Muscle layer of colon (tissue), 2 donors: ENCODE measurements at regions not wholly inside any gene's neighbourhood (a gene's known extent, or its start where the extent isn't known, plus 50 kb on each side); places are given as distances from the start of the nearest gene placed in this dataset.

Experiments
- H3K27ac ChIP-seq: one replicate; pipeline ENCODE4 v1.7.0; 2013; ENCODE audit warnings: low read depth, mild to moderate bottlenecking, low read length, moderate library complexity
- H3K27me3 ChIP-seq, 2 donors: one replicate each; pipeline ENCODE4 v1.7.0; 2013; ENCODE audit warnings: low read length in 2 of 2, mild to moderate bottlenecking in 2 of 2; ENCODE audit not compliant: insufficient read depth in 2 of 2, control insufficient read depth in 1 of 2
- H3K36me3 ChIP-seq: one replicate; pipeline ENCODE4 v1.7.0; 2013; ENCODE audit warnings: mild to moderate bottlenecking, low read length; ENCODE audit not compliant: insufficient read depth
- H3K4me1 ChIP-seq: one replicate; pipeline ENCODE4 v1.7.0; 2013; ENCODE audit warnings: mild to moderate bottlenecking, low read length; ENCODE audit not compliant: insufficient read depth
- H3K4me3 ChIP-seq, 2 donors: one replicate each; pipeline ENCODE4 v1.7.0; 2013; ENCODE audit warnings: low read length in 2 of 2, low read depth in 1 of 2, mild to moderate bottlenecking in 1 of 2, moderate library complexity in 1 of 2
- H3K9ac ChIP-seq: one replicate; pipeline ENCODE4 v1.7.0; 2013; ENCODE audit warnings: low read length
- H3K9me3 ChIP-seq: one replicate; pipeline ENCODE4 v1.7.0; 2013; ENCODE audit warnings: mild to moderate bottlenecking, low read length
- donor health status: abdominal sarcoma.
- donor health status: Adenocarcinoma of cecum.

GRCh38 chr21:27224169-27224568 is 257.3 kb upstream of the ADAMTS5 start:
- H3K9ac ChIP-seq = no peak overlapping the region

GRCh38 chr21:27221077-27221476 is 254.2 kb upstream of the ADAMTS5 start:
- no peak overlapping the region for H3K4me3 ChIP-seq
- H3K27ac ChIP-seq = no peak overlapping the region
- H3K36me3 ChIP-seq = no peaks in the 10 kb centered on the region
- H3K9me3 ChIP-seq = no peaks in the 10 kb centered on the region
- no peaks in the 10 kb centered on the region for H3K4me1 ChIP-seq
- no peaks in the 10 kb centered on the region for H3K27me3 ChIP-seq
- H3K9ac ChIP-seq = no peak overlapping the region

More at GRCh38 chr21:27224169-27224568, 257.3 kb upstream of the ADAMTS5 start:
- Histone ChIP-seq H3K36me3 (no peaks in the 10 kb centered on the region), H3K4me3 (no peak overlapping the region), H3K27ac (no peak overlapping the region), H3K4me1 (no peaks in the 10 kb centered on the region), H3K27me3 (no peaks in the 10 kb centered on the region), H3K9me3 (no peaks in the 10 kb centered on the region)

GRCh38 chr21:27220416-27220815 is 253.5 kb upstream of the ADAMTS5 start:
- Histone ChIP-seq H3K9ac (no peak overlapping the region), H3K27me3 (no peaks in the 10 kb centered on the region), H3K36me3 (no peaks in the 10 kb centered on the region), H3K4me3 (no peak overlapping the region), H3K9me3 (no peaks in the 10 kb centered on the region), H3K27ac (no peak overlapping the region), H3K4me1 (no peaks in the 10 kb centered on the region)

GRCh38 chr21:27219068-27219467 is 252.2 kb upstream of the ADAMTS5 start:
- H3K36me3 ChIP-seq = no peaks in the 10 kb centered on the region
- no peaks in the 10 kb centered on the region for H3K9me3 ChIP-seq
- H3K27me3 ChIP-seq = no peaks in the 10 kb centered on the region
- no peaks in the 10 kb centered on the region for H3K4me1 ChIP-seq
- H3K4me3 ChIP-seq = no peak overlapping the region
- H3K9ac ChIP-seq = no peak overlapping the region
- no peak overlapping the region for H3K27ac ChIP-seq

GRCh38 chr21:27213303-27213702 is 246.4 kb upstream of the ADAMTS5 start:
- no peak overlapping the region for H3K4me3 ChIP-seq
- H3K36me3 ChIP-seq = no peaks in the 10 kb centered on the region
- no peak overlapping the region for H3K27ac ChIP-seq
- H3K9ac ChIP-seq = no peak overlapping the region
- no peaks in the 10 kb centered on the region for H3K4me1 ChIP-seq
- H3K27me3 ChIP-seq = no peaks in the 10 kb centered on the region
- H3K9me3 ChIP-seq = no peaks in the 10 kb centered on the region

- Histone ChIP-seq H3K36me3 (no peaks in the 10 kb centered on the region), H3K4me3 (no peak overlapping the region), H3K9ac (no peak overlapping the region), H3K27ac (no peak overlapping the region), H3K9me3 (no peaks in the 10 kb centered on the region), H3K4me1 (no peaks in the 10 kb centered on the region), H3K27me3 (no peaks in the 10 kb centered on the region)
Measured at GRCh38 chr21:27212441-27212840, 245.6 kb upstream of the ADAMTS5 start.

- Histone ChIP-seq H3K4me3 (no peak overlapping the region), H3K27me3 (no peaks in the 10 kb centered on the region), H3K27ac (no peak overlapping the region), H3K9ac (no peak overlapping the region), H3K4me1 (no peaks in the 10 kb centered on the region), H3K36me3 (no peaks in the 10 kb centered on the region), H3K9me3 (no peaks in the 10 kb centered on the region)
Measured at GRCh38 chr21:27209546-27209945, 242.7 kb upstream of the ADAMTS5 start.

- H3K36me3 ChIP-seq = no peaks in the 10 kb centered on the region
- H3K9me3 ChIP-seq = no peaks in the 10 kb centered on the region
- H3K9ac ChIP-seq = no peak overlapping the region
- H3K27me3 ChIP-seq = no peaks in the 10 kb centered on the region
- no peak overlapping the region for H3K4me3 ChIP-seq
- no peak overlapping the region for H3K27ac ChIP-seq
- no peaks in the 10 kb centered on the region for H3K4me1 ChIP-seq
Measured at GRCh38 chr21:27206368-27206982, 239.6 kb upstream of the ADAMTS5 start.

- H3K9ac ChIP-seq = no peak overlapping the region
- H3K36me3 ChIP-seq = no peaks in the 10 kb centered on the region
- H3K27me3 ChIP-seq = no peaks in the 10 kb centered on the region
- no peak overlapping the region for H3K27ac ChIP-seq
- no peak overlapping the region for H3K4me3 ChIP-seq
- no peaks in the 10 kb centered on the region for H3K9me3 ChIP-seq
- no peaks in the 10 kb centered on the region for H3K4me1 ChIP-seq
Measured at GRCh38 chr21:27202301-27202700, 235.4 kb upstream of the ADAMTS5 start.

- Histone ChIP-seq H3K27me3 (no peaks in the 10 kb centered on the region), H3K4me3 (no peak overlapping the region), H3K9ac (no peak overlapping the region), H3K9me3 (no peaks in the 10 kb centered on the region), H3K36me3 (no peaks in the 10 kb centered on the region), H3K27ac (no peak overlapping the region), H3K4me1 (no peaks in the 10 kb centered on the region)
Measured at GRCh38 chr21:27201197-27201596, 234.3 kb upstream of the ADAMTS5 start.

GRCh38 chr21:27196651-27197050 is 229.8 kb upstream of the ADAMTS5 start:
- no peak overlapping the region for H3K27ac ChIP-seq
- no peaks in the 10 kb centered on the region for H3K36me3 ChIP-seq
- H3K9me3 ChIP-seq = no peaks in the 10 kb centered on the region
- no peaks in the 10 kb centered on the region for H3K4me1 ChIP-seq
- H3K9ac ChIP-seq = no peak overlapping the region
- no peak overlapping the region for H3K4me3 ChIP-seq
- H3K27me3 ChIP-seq = no peaks in the 10 kb centered on the region

- H3K9me3 ChIP-seq = no peaks in the 10 kb centered on the region
- H3K27ac ChIP-seq = no peak overlapping the region
- H3K4me1 ChIP-seq = no peaks in the 10 kb centered on the region
- no peaks in the 10 kb centered on the region for H3K27me3 ChIP-seq
- H3K9ac ChIP-seq = no peak overlapping the region
- H3K4me3 ChIP-seq = no peak overlapping the region
- no peaks in the 10 kb centered on the region for H3K36me3 ChIP-seq
Measured at GRCh38 chr21:27192281-27192949, 225.5 kb upstream of the ADAMTS5 start.
